Fibroblast of skin of left biceps (primary cell): ENCODE measurements at regions not wholly inside any gene's neighbourhood (a gene's known extent, or its start where the extent isn't known, plus 50 kb on each side); places are given as distances from the start of the nearest gene placed in this dataset.
A peak's percentile ranks its signal among the peaks of the same experiment; 100 is the strongest.
"Not testable (repeated sequence)": the region's sequence is repeated elsewhere in the genome, so short reads cannot be mapped to it uniquely, and the experiment has no call there.

Source experiments
- DNase-seq, 2 experiments: peaks; one replicate each; pipeline ENCODE4 v3.0.0-alpha.2; 2013; ENCODE audit warnings: low read depth in 2 of 2

- DNase-seq: no peak
Observed at GRCh38 chr4:91997045-91997444, 306.7 kb upstream of the GRID2 start.

- no peak for DNase-seq
Observed at GRCh38 chr4:92012899-92013867, 290.6 kb upstream of the GRID2 start.

GRCh38 chr4:92014067-92014466 is 289.7 kb upstream of the GRID2 start:
- DNase-seq: no peak

- DNase-seq: no peak
Observed at GRCh38 chr4:92021203-92021602, 282.6 kb upstream of the GRID2 start.

- no peak for DNase-seq
Observed at GRCh38 chr4:92021788-92022187, 282.0 kb upstream of the GRID2 start.

GRCh38 chr4:92028830-92029229 is 274.9 kb upstream of the GRID2 start:
- DNase-seq: not testable (repeated sequence)

GRCh38 chr4:92031825-92032224 is 271.9 kb upstream of the GRID2 start:
- DNase-seq: no peak

- no peak for DNase-seq
Observed at GRCh38 chr4:92035666-92036065, 268.1 kb upstream of the GRID2 start.

GRCh38 chr4:92045718-92046117 is 258.0 kb upstream of the GRID2 start:
- no peak for DNase-seq

- peak; percentile 19 to 24 for DNase-seq
Observed at GRCh38 chr4:92047209-92047875, 256.4 kb upstream of the GRID2 start.

- DNase-seq: no peak
Observed at GRCh38 chr4:92050875-92051274, 252.9 kb upstream of the GRID2 start.

- DNase-seq: no peak
Observed at GRCh38 chr4:92059615-92060014, 244.2 kb upstream of the GRID2 start.

- no peak for DNase-seq
Observed at GRCh38 chr4:92060333-92060732, 243.4 kb upstream of the GRID2 start.

- no peak for DNase-seq
Observed at GRCh38 chr4:92064574-92064973, 239.2 kb upstream of the GRID2 start.

- no peak for DNase-seq
Observed at GRCh38 chr4:92066485-92066884, 237.3 kb upstream of the GRID2 start.

GRCh38 chr4:92071587-92071986 is 232.2 kb upstream of the GRID2 start:
- no peak for DNase-seq

GRCh38 chr4:92074839-92075238 is 228.9 kb upstream of the GRID2 start:
- DNase-seq: no peak

GRCh38 chr4:92090887-92091286 is 212.9 kb upstream of the GRID2 start:
- DNase-seq: no peak

GRCh38 chr4:92091335-92091734 is 212.4 kb upstream of the GRID2 start:
- DNase-seq: no peak

- no peak for DNase-seq
Observed at GRCh38 chr4:92099861-92100260, 203.9 kb upstream of the GRID2 start.

GRCh38 chr4:92100975-92101374 is 202.8 kb upstream of the GRID2 start:
- no peak for DNase-seq

- DNase-seq: peak; percentile 15 to 30
Observed at GRCh38 chr4:92101737-92102172, 202.0 kb upstream of the GRID2 start.

GRCh38 chr4:92104506-92104905 is 199.3 kb upstream of the GRID2 start:
- no peak for DNase-seq
